ENCODE measurements at regions not wholly inside any gene's neighbourhood (a gene's known extent, or its start where the extent isn't known, plus 50 kb on each side); places are given as distances from the start of the nearest gene placed in this dataset.

DNA sequence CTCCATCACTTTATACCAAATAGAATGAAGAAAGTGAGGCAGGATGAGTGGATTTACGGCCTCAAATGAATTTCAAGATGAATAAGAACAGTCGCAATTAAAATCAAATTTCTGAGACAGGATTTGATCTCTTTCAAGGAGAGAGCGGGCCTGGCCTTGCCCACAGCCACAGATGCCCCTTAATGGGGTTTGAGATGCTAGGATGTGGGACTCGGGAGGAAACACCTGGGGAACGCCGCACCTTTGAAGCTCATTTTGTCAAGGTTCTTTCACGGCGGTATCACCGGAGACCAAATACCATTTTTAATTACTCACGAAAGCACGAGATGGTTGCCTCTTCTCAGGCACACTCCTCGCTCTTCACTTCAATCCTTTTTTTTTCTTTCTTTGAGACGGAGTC, 178.1 kb upstream of the SDK2 start:
- H3K36me3 ChIP-seq (ENCODE audit: control insufficient read depth in 2 of 2, extremely low read depth in 1 of 2, insufficient read depth in 1 of 2, low read length in 1 of 2) = no peaks in the 10 kb centered on the region
- H3K27ac ChIP-seq (ENCODE audit: low read length) = no peak overlapping the region
- no peaks in the 10 kb centered on the region for H3K36me3 Mint-ChIP-seq
- H3K27me3 ChIP-seq (replicated peaks in 1 of 2; ENCODE audit: control insufficient read depth in 2 of 2, extremely low read depth in 1 of 2, insufficient read depth in 2 of 2, low read length in 1 of 2) = peaks cover 0 to 51% of the 10 kb centered on the region in 2 experiments
- ChIA-PET CTCF (no interaction called here), POLR2A (no interaction called here)
- WGBS (ENCODE audit: insufficient coverage) = 32% methylated on average over 7 of the region's 13 CpGs
- peaks cover 0 to 7% of the 10 kb centered on the region in 2 donors for H3K27me3 Mint-ChIP-seq
- no peak overlapping the region for H3K4me3 ChIP-seq (ENCODE audit: control insufficient read depth in 1 of 2, extremely low read depth in 1 of 2, low read length in 1 of 2)
- peak overlapping the region; percentile 67 to 75 for H3K27ac Mint-ChIP-seq
- H3K9me3 ChIP-seq = no peaks in the 10 kb centered on the region
- DNase-seq (peak in 11 of 35 experiments; percentile 4 to 43 (median 19)), ATAC-seq (replicated peaks in 1 of 4) (peak in 3 of 4 experiments; percentile 37 to 79 (median 74))
- peaks cover 0 to 5% (median 3%) of the 10 kb centered on the region in 3 donors for H3K9me3 Mint-ChIP-seq
- H3K4me3 Mint-ChIP-seq = peak overlapping the region in 2 of 3 donors; percentile 39 to 56
- peaks cover 6 to 60% of the 10 kb centered on the region in 2 experiments for H3K4me1 ChIP-seq (ENCODE audit: control insufficient read depth in 1 of 2, extremely low read depth in 1 of 2, insufficient read depth in 2 of 2, low read length in 2 of 2)
- H3K4me1 Mint-ChIP-seq = peaks cover 49 to 54% (median 51%) of the 10 kb centered on the region in 3 donors

DNA sequence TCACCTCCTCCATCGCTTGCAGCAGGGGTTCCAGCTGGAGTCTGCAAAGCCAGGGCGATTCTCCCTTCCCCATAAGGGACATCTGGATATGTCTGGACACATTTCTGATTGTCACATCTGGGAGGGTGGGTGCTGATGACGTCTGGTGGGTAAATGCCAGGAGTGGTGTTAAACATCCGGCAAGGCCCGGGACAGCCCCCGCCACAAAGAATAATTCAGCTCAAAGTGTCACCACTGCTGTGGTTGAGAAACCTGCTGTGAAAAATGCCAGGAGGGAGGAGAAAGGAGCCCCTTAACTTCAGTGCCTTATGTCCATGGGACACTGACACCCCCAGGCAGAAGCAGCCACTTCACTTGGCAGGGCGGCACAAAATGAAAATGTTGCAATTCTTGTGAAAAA, 179.4 kb upstream of the SDK2 start:
- H3K36me3 ChIP-seq (ENCODE audit: control insufficient read depth in 2 of 2, extremely low read depth in 1 of 2, insufficient read depth in 1 of 2, low read length in 1 of 2) = no peaks in the 10 kb centered on the region
- no CpG with 5 or more reads among the region's 7 CpGs for WGBS (ENCODE audit: insufficient coverage)
- ChIA-PET CTCF (no interaction called here), POLR2A (no interaction called here)
- DNase-seq = peak in 6 of 35 experiments; percentile 6 to 32 (median 24)
- no peak overlapping the region for H3K4me3 ChIP-seq (ENCODE audit: control insufficient read depth in 1 of 2, extremely low read depth in 1 of 2, low read length in 1 of 2)
- Mint-ChIP-seq H3K27me3 (peaks cover 0 to 7% of the 10 kb centered on the region in 2 donors), H3K27ac (no peak overlapping the region), H3K9me3 (peaks cover 0 to 2% (median 2%) of the 10 kb centered on the region in 3 donors), H3K36me3 (no peaks in the 10 kb centered on the region), H3K4me1 (peaks cover 62 to 64% (median 64%) of the 10 kb centered on the region in 3 donors), H3K4me3 (peak overlapping the region in 1 of 3 donors; percentile 56)
- peaks cover 10 to 70% of the 10 kb centered on the region in 2 experiments for H3K4me1 ChIP-seq (ENCODE audit: control insufficient read depth in 1 of 2, extremely low read depth in 1 of 2, insufficient read depth in 2 of 2, low read length in 2 of 2)
- H3K27me3 ChIP-seq (replicated peaks in 1 of 2; ENCODE audit: control insufficient read depth in 2 of 2, extremely low read depth in 1 of 2, insufficient read depth in 2 of 2, low read length in 1 of 2) = peaks cover 0 to 56% of the 10 kb centered on the region in 2 experiments
- peak in 1 of 4 experiments; percentile 25 for ATAC-seq (replicated peaks in 1 of 4)
- H3K27ac ChIP-seq (ENCODE audit: low read length) = no peak overlapping the region
- no peaks in the 10 kb centered on the region for H3K9me3 ChIP-seq

DNA sequence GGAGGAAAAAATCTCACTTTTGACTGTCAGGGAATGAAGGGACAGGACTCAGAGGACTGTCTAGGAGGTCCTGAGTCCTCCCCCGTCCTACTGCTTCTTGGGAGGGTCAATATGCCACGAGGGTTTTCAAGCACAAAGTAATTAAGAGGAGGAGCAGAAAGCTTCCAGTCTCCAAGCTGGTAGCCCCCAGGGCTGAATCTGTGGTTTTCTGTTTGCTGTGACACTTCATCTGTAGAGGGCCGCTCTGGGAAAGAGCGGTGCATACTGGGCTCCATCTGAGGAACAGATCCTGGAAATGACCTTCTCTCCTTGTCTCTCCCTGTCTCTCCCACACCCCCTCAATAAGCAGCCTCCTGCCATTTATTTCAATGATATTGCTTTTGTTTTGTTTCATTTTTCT, 180.1 kb upstream of the SDK2 start:
- no peak for ATAC-seq (replicated peaks in 1 of 4)
- Histone ChIP-seq H3K9me3 (no peaks in the 10 kb centered on the region), H3K4me3 (ENCODE audit: control insufficient read depth in 1 of 2, extremely low read depth in 1 of 2, low read length in 1 of 2) (no peak overlapping the region), H3K4me1 (ENCODE audit: control insufficient read depth in 1 of 2, extremely low read depth in 1 of 2, insufficient read depth in 2 of 2, low read length in 2 of 2) (peaks cover 12 to 76% of the 10 kb centered on the region in 2 experiments), H3K36me3 (ENCODE audit: control insufficient read depth in 2 of 2, extremely low read depth in 1 of 2, insufficient read depth in 1 of 2, low read length in 1 of 2) (no peaks in the 10 kb centered on the region), H3K27me3 (replicated peaks in 1 of 2; ENCODE audit: control insufficient read depth in 2 of 2, extremely low read depth in 1 of 2, insufficient read depth in 2 of 2, low read length in 1 of 2) (peaks cover 0 to 51% of the 10 kb centered on the region in 2 experiments), H3K27ac (ENCODE audit: low read length) (no peak overlapping the region)
- 86% methylated on average over 4 of the region's 4 CpGs for WGBS (ENCODE audit: insufficient coverage)
- ChIA-PET POLR2A (no interaction called here), CTCF (no interaction called here)
- peaks cover 0 to 7% of the 10 kb centered on the region in 2 donors for H3K27me3 Mint-ChIP-seq
- no peaks in the 10 kb centered on the region for H3K9me3 Mint-ChIP-seq
- peaks cover 68 to 71% (median 70%) of the 10 kb centered on the region in 3 donors for H3K4me1 Mint-ChIP-seq
- no peak overlapping the region for H3K4me3 Mint-ChIP-seq
- no peak for DNase-seq
- H3K36me3 Mint-ChIP-seq = no peaks in the 10 kb centered on the region
- H3K27ac Mint-ChIP-seq = peak overlapping the region in 1 of 2 donors; percentile 96

DNA sequence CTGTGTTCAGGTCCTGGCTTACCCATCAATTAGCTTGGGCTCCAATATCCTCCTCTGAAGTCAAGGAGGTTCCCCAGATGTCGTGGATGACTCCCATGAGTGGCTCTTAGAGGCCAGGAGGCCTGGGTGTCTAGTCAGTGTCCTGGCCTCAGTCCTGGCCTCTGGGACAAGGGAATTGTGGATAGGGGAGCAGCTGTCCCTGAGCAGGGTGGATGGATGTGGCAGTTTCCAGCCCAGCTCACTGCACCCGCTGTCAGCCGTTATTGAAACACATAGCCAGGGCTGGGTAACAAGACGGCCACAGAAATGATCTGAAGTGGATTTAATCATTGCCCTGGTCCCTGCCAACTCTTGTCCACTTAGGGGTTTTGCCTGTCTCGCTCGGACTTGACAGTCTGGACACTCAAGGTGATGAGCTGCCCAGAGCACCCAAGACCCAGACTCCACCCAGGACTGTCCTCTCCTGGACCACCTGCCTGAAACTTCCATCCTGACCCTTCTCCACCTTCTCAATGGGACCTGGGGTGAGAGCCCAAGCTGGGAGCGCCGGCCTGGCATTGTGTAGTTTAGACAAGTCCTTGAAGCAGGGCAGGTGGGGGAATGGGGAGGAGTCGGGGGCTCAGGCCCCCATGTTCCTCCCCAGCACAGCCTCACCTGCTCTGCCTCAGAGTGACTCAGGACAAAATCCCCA, 182.1 kb upstream of the SDK2 start:
- no peak overlapping the region for H3K4me3 ChIP-seq (ENCODE audit: control insufficient read depth in 1 of 2, extremely low read depth in 1 of 2, low read length in 1 of 2)
- no peaks in the 10 kb centered on the region for H3K36me3 Mint-ChIP-seq
- no peaks in the 10 kb centered on the region for H3K36me3 ChIP-seq (ENCODE audit: control insufficient read depth in 2 of 2, extremely low read depth in 1 of 2, insufficient read depth in 1 of 2, low read length in 1 of 2)
- peak overlapping the region; percentile 96 for H3K27ac Mint-ChIP-seq
- DNase-seq (no peak), ATAC-seq (replicated peaks in 1 of 4) (no peak)
- CTCF ChIA-PET = interaction anchor here in 1 of 2 donors (0.6 kb wide), 1 partner anchor 473 kb away, joined by 3 read pairs; no protein-coding TSS in a partner anchor
- peaks cover 0 to 7% of the 10 kb centered on the region in 2 donors for H3K27me3 Mint-ChIP-seq
- WGBS (ENCODE audit: insufficient coverage) = 80% methylated on average over 4 of the region's 9 CpGs
- H3K4me1 ChIP-seq (ENCODE audit: control insufficient read depth in 1 of 2, extremely low read depth in 1 of 2, insufficient read depth in 2 of 2, low read length in 2 of 2) = peaks cover 13 to 91% of the 10 kb centered on the region in 2 experiments
- no peaks in the 10 kb centered on the region for H3K9me3 Mint-ChIP-seq
- H3K4me1 Mint-ChIP-seq = peaks cover 78 to 89% (median 88%) of the 10 kb centered on the region in 3 donors
- peaks cover 0 to 36% of the 10 kb centered on the region in 2 experiments for H3K27me3 ChIP-seq (replicated peaks in 1 of 2; ENCODE audit: control insufficient read depth in 2 of 2, extremely low read depth in 1 of 2, insufficient read depth in 2 of 2, low read length in 1 of 2)
- peak overlapping the region; percentile 72 for H3K27ac ChIP-seq (ENCODE audit: low read length)
- H3K4me3 Mint-ChIP-seq = peak overlapping the region in 1 of 3 donors; percentile 67
- no peaks in the 10 kb centered on the region for H3K9me3 ChIP-seq
- POLR2A ChIA-PET = no interaction called here

DNA sequence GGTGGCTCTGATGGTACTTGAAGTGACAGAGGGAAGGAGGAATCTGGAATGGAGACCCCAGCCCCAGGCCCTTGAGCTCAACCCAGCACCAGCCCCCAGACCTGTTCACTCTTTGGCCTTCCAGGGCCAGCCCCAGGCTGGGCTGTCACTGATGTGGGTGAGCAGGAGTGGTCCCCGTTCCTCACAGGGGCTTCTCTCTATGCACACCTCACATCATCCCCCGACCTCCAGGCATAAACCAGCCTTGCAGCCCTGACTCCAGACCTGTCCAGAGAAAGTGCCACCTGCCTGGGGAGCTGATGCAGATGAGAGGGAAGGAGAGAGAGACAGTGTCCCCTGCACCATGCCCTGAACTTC, 182.6 kb upstream of the SDK2 start:
- H3K4me3 ChIP-seq (ENCODE audit: control insufficient read depth in 1 of 2, extremely low read depth in 1 of 2, low read length in 1 of 2) = no peak overlapping the region
- no peaks in the 10 kb centered on the region for H3K9me3 ChIP-seq
- peaks cover 15 to 93% of the 10 kb centered on the region in 2 experiments for H3K4me1 ChIP-seq (ENCODE audit: control insufficient read depth in 1 of 2, extremely low read depth in 1 of 2, insufficient read depth in 2 of 2, low read length in 2 of 2)
- H3K27ac ChIP-seq (ENCODE audit: low read length) = peak overlapping the region; percentile 72
- POLR2A ChIA-PET = no interaction called here
- peaks cover 0 to 35% of the 10 kb centered on the region in 2 experiments for H3K27me3 ChIP-seq (replicated peaks in 1 of 2; ENCODE audit: control insufficient read depth in 2 of 2, extremely low read depth in 1 of 2, insufficient read depth in 2 of 2, low read length in 1 of 2)
- no peaks in the 10 kb centered on the region for H3K36me3 ChIP-seq (ENCODE audit: control insufficient read depth in 2 of 2, extremely low read depth in 1 of 2, insufficient read depth in 1 of 2, low read length in 1 of 2)
- DNase-seq (no peak), ATAC-seq (replicated peaks in 1 of 4) (no peak)
- H3K9me3 Mint-ChIP-seq = no peaks in the 10 kb centered on the region
- H3K27ac Mint-ChIP-seq = peak overlapping the region; percentile 96
- peaks cover 0 to 6% of the 10 kb centered on the region in 2 donors for H3K27me3 Mint-ChIP-seq
- CTCF ChIA-PET = interaction anchor here in 1 of 2 donors (0.6 kb wide), 1 partner anchor 472 kb away, joined by 3 read pairs; no protein-coding TSS in a partner anchor
- no peaks in the 10 kb centered on the region for H3K36me3 Mint-ChIP-seq
- no CpG with 5 or more reads among the region's 2 CpGs for WGBS (ENCODE audit: insufficient coverage)
- H3K4me1 Mint-ChIP-seq = peaks cover 78 to 90% (median 89%) of the 10 kb centered on the region in 3 donors
- H3K4me3 Mint-ChIP-seq = peak overlapping the region in 1 of 3 donors; percentile 67

DNA sequence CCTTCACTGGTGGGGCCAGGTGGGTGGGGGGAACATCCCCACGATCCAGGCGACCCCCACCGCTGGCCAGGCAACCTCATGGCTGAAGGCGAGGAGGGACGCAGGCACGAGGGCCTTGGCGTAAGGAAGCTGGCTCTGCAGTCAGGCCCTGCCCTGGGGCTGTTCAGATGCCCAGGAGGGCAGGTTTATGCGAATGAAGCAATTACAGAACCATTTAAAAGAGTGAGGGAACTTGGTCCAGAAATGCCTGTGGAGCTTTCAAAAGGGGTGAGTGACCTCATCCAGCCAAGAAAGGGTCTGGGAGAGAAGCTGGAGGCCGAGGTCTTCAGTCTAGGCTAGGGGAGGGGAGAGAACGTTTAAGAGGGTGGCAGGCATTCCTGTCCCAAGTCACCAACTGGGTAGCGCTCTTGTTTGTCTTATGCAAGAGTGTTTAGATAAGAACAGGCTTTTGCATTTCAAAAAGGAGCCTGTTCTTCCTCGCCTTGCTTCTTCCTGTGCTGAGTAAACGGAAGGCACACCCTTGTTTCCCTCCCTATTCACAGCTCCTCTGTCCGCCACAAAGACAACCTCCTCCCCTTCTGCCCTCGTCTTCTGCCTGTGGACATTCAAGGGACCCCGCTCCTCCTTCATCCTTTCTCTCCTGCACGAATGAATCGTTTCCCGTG, 183.5 kb upstream of the SDK2 start:
- H3K4me1 ChIP-seq (ENCODE audit: control insufficient read depth in 1 of 2, extremely low read depth in 1 of 2, insufficient read depth in 2 of 2, low read length in 2 of 2) = peaks cover 15 to 86% of the 10 kb centered on the region in 2 experiments
- H3K27ac ChIP-seq (ENCODE audit: low read length) = peak overlapping the region; percentile 72

More for the DNA sequence above, 183.5 kb upstream of the SDK2 start:
- Histone ChIP-seq H3K36me3 (ENCODE audit: control insufficient read depth in 2 of 2, extremely low read depth in 1 of 2, insufficient read depth in 1 of 2, low read length in 1 of 2) (no peaks in the 10 kb centered on the region), H3K27me3 (replicated peaks in 1 of 2; ENCODE audit: control insufficient read depth in 2 of 2, extremely low read depth in 1 of 2, insufficient read depth in 2 of 2, low read length in 1 of 2) (peaks cover 0 to 28% of the 10 kb centered on the region in 2 experiments), H3K4me3 (ENCODE audit: control insufficient read depth in 1 of 2, extremely low read depth in 1 of 2, low read length in 1 of 2) (no peak overlapping the region), H3K9me3 (no peaks in the 10 kb centered on the region)
- peak overlapping the region; percentile 21 to 67 (median 34) for H3K4me3 Mint-ChIP-seq
- POLR2A ChIA-PET = interaction anchor here in 1 of 2 donors (0.6 kb wide), 1 partner anchor 72 kb away, joined by 4 read pairs; no protein-coding TSS in a partner anchor
- ATAC-seq (replicated peaks in 1 of 4) (peak; percentile 85 to 94 (median 88)), DNase-seq (peak in 11 of 35 experiments; percentile 5 to 49 (median 34))
- no peaks in the 10 kb centered on the region for H3K9me3 Mint-ChIP-seq
- 53% methylated on average over 18 of the region's 19 CpGs for WGBS (ENCODE audit: insufficient coverage)
- H3K4me1 Mint-ChIP-seq = peaks cover 75 to 88% (median 88%) of the 10 kb centered on the region in 3 donors
- CTCF ChIA-PET = no interaction called here
- no peaks in the 10 kb centered on the region for H3K36me3 Mint-ChIP-seq
- peak overlapping the region; percentile 96 for H3K27ac Mint-ChIP-seq
- H3K27me3 Mint-ChIP-seq = peaks cover 0 to 6% of the 10 kb centered on the region in 2 donors
